Activated naive CD8-positive, alpha-beta T cell treated with anti-CD3 and anti-CD28 coated beads, Interleukin-2, amount 10 ng/mL, durations not matched to agents 7 days and 5 days (primary cell): ENCODE measurements at regions not wholly inside any gene's neighbourhood (a gene's known extent, or its start where the extent isn't known, plus 50 kb on each side); places are given as distances from the start of the nearest gene placed in this dataset.

Source experiments
- ATAC-seq: fragments of 150-1000 bp; cut with Tn5 transposase; one replicate; pipeline ENCODE4 v1.10.0; 2021; ENCODE audit warnings: low read depth, moderate library complexity
- POLR2A ChIA-PET: fragments of 350-600 bp; sonication (Branson Sonifier 250); formaldehyde crosslinking; loops from one replicate; lab custom pipeline; 2021; ENCODE audit warnings: antibody characterized with exemption; lab: Charles Lee
- DNase-seq: peaks from one replicate; pipeline ENCODE4 v3.0.0; 2021
- H3K27ac Mint-ChIP-seq: one replicate; pipeline ENCODE4 v1.8.0; 2022; ENCODE audit warnings: mild to moderate bottlenecking, mixed read lengths
- H3K27me3 Mint-ChIP-seq: one replicate; pipeline ENCODE4 v1.8.0; 2022; ENCODE audit warnings: mild to moderate bottlenecking, moderate library complexity, mixed read lengths
- H3K36me3 Mint-ChIP-seq: one replicate; pipeline ENCODE4 v1.8.0; 2021; ENCODE audit warnings: mild to moderate bottlenecking, mixed read lengths
- H3K4me1 Mint-ChIP-seq: one replicate; pipeline ENCODE4 v1.8.0; 2021; ENCODE audit warnings: mixed read lengths
- H3K4me3 Mint-ChIP-seq: one replicate; pipeline ENCODE4 v1.8.0; 2022; ENCODE audit warnings: mild to moderate bottlenecking, moderate library complexity, mixed read lengths
- H3K9me3 Mint-ChIP-seq: one replicate; pipeline ENCODE4 v1.8.0; 2021; ENCODE audit warnings: mixed read lengths

DNA sequence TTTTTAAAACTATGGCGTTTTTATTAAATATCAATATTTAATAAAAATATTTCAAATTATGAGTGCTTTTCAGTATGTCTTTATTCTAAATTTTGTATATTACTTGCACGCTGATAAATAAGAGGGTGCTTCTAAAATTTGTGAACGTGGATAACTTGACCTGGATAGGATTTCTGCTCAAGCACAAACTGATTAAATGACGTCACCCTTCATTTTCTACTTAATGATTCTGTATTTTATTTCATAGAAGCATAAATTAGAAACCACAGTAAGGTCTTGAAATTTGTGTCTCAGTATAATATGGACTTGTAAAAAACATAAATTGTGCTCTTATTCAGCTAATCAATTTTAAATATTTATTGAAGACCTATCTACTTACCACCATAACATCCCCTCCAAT is 903.7 kb downstream of the ROBO2 start:
- POLR2A ChIA-PET: no interaction called here
- no peaks in the 10 kb centered on the region for H3K4me1 Mint-ChIP-seq
- H3K27me3 Mint-ChIP-seq: no peaks in the 10 kb centered on the region
- H3K36me3 Mint-ChIP-seq: no peaks in the 10 kb centered on the region
- no peak for DNase-seq
- H3K27ac Mint-ChIP-seq: no peak overlapping the region
- H3K4me3 Mint-ChIP-seq: no peak overlapping the region
- no peak for ATAC-seq
- peaks cover 1% of the 10 kb centered on the region for H3K9me3 Mint-ChIP-seq

DNA sequence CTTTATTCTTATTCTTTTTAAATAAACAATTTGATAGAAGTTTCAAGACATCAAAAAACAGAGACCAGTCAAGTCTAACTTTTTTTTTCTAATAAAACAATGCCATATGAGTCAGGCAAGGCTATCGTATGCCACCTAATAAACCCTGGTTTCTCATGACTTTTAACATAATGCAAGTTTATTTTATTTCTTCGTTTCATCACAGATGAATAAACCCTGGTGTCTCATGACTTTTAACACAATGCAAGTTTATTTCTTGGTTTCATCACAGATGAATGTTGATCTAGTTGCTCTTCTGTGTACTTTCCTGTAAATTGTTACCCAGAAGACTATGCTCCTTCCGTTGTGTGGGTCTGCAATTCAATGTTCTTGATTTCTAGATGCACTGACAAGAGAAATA is 905.4 kb downstream of the ROBO2 start:
- peaks cover 4% of the 10 kb centered on the region for H3K9me3 Mint-ChIP-seq
- POLR2A ChIA-PET: no interaction called here

DNA sequence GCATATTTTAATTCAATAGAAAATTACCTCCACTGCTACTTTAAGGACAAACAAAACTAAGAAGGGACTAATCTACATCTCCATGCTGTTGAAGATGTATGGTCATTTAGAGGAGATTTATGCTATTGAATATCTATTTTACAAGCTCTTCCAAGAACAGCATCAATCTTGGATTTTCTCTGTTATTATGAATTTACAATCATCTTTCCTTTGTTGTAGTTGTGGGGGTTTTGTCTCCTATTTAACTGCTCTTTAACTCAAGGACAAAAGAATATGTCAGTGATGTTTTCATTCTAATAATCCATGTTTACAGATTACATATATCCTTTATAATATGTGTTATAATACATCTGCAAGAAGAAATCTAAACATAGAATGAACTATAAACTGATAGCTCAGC is 907.8 kb downstream of the ROBO2 start:
- no peak overlapping the region for H3K4me3 Mint-ChIP-seq
- no peaks in the 10 kb centered on the region for H3K36me3 Mint-ChIP-seq
- no peak overlapping the region for H3K27ac Mint-ChIP-seq
- POLR2A ChIA-PET: no interaction called here
- H3K27me3 Mint-ChIP-seq: no peaks in the 10 kb centered on the region
- H3K9me3 Mint-ChIP-seq: peaks cover 4% of the 10 kb centered on the region
- no peaks in the 10 kb centered on the region for H3K4me1 Mint-ChIP-seq
- DNase-seq: no peak
- no peak for ATAC-seq

More for the DNA sequence above, 905.4 kb downstream of the ROBO2 start:
- Mint-ChIP-seq H3K36me3 (no peaks in the 10 kb centered on the region), H3K4me3 (no peak overlapping the region), H3K4me1 (no peaks in the 10 kb centered on the region), H3K27ac (no peak overlapping the region), H3K27me3 (no peaks in the 10 kb centered on the region)
- ATAC-seq (no peak), DNase-seq (no peak)

DNA sequence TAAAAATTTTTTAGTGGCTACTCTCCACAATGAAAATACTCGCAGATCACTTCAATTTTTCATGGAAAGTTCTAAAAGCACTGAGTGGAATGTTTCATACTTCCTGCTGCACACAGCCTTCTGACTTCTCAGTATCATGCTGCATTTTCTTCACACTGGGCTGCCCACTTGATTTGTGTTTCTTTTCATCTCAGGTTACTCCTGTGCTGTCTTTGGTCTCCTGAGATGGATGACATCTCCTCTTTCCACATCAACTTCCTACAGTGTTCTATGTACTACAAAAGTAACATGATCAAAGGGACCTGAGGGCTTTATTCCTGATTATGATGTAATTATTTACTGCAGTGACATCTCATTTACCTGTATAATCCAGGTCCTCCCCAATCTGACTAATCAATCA is 927.7 kb downstream of the ROBO2 start:
- no peak overlapping the region for H3K4me3 Mint-ChIP-seq
- H3K9me3 Mint-ChIP-seq: peaks cover 4% of the 10 kb centered on the region
- H3K27me3 Mint-ChIP-seq: no peaks in the 10 kb centered on the region
- no peaks in the 10 kb centered on the region for H3K4me1 Mint-ChIP-seq
- POLR2A ChIA-PET: no interaction called here
- DNase-seq (no peak), ATAC-seq (no peak)
- no peaks in the 10 kb centered on the region for H3K36me3 Mint-ChIP-seq
- no peak overlapping the region for H3K27ac Mint-ChIP-seq

DNA sequence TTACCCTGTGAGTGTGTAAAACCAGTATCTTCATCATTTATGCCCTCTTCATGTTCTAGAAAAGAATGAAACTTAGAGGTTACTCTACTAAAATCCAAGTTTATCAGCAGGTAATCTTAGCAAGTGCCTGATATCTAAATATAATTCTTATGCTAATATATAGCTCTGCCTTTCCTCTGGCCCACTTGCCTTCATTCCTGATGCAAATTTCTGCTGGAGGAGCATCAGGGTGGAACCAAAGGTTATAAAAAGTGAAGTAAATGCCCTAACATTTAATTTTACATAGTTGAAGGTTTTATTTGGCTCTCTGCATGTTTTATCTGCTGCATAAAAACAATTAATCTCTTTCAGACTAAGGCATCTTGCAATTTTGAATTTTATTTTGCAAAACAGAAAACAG is 936.2 kb downstream of the ROBO2 start:
- Mint-ChIP-seq H3K36me3 (no peaks in the 10 kb centered on the region), H3K27ac (no peak overlapping the region), H3K27me3 (no peaks in the 10 kb centered on the region), H3K4me1 (no peaks in the 10 kb centered on the region), H3K9me3 (peaks cover 2% of the 10 kb centered on the region), H3K4me3 (no peak overlapping the region)
- POLR2A ChIA-PET: no interaction called here
- DNase-seq: no peak
- no peak for ATAC-seq

DNA sequence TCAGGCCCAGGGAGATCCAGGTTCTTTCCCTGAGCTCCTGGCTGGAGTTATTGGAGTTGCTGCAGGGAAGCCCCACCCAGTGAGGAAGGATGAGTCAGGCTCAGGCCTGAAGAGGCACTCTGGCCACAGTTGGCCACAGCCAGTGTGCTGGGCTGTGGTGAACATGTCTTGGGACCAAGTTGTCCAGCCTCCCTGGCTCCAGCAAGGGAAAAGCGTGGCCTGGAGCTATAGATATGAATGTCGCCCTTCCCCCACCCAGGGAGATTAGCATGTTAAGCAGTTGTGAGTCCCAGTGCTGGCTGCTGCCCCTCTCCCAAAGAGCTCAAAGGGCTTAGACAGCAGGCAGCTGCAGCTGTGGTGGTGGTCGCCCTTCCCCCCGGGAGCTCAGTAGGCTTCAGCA is 963.2 kb downstream of the ROBO2 start:
- Mint-ChIP-seq H3K36me3 (no peaks in the 10 kb centered on the region), H3K27ac (no peak overlapping the region), H3K4me1 (no peaks in the 10 kb centered on the region), H3K27me3 (no peaks in the 10 kb centered on the region), H3K9me3 (peaks cover 9% of the 10 kb centered on the region), H3K4me3 (no peak overlapping the region)
- DNase-seq (no peak), ATAC-seq (no peak)
- POLR2A ChIA-PET: no interaction called here

DNA sequence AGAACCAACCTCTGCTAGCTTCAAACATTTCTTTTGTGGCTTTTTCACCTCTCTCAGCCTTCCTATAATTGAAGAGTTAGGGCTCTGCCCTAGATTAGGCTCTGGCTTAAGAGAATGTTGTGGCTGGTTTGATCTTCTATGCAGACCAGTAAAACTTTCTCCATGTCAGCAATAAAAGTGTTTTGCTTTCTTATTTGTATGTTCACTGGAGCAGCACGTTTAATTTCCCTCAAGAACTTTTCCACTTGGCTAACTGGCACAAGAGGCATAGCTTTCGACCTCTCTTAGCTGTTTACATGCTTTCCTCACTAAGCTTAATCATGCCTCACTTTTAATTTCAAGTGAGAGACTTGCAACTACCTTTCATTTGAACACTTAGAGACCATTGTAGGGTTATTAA is 964.7 kb downstream of the ROBO2 start:
- Mint-ChIP-seq H3K36me3 (no peaks in the 10 kb centered on the region), H3K9me3 (peaks cover 11% of the 10 kb centered on the region), H3K27ac (no peak overlapping the region), H3K27me3 (no peaks in the 10 kb centered on the region), H3K4me3 (no peak overlapping the region), H3K4me1 (no peaks in the 10 kb centered on the region)
- ATAC-seq (no peak), DNase-seq (no peak)
- POLR2A ChIA-PET: no interaction called here

DNA sequence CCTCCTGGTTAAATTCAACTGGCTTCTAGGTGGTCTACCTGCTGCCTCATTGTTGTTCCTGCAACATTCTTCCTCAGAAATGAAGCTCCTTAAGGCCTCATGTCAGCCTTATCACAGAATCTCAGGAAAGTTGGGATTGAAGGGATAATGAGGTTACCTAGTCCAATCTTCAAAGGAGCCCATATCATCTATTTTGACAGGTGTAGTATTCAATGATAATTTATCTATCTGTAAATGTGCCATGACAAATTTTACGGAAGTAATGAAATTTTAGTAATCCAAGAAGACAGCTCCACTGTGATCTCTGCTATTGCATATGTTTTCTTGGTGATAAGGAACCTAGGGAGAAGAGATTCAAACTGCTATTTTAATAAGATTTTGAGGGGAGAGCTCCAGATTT is 973.8 kb downstream of the ROBO2 start:
- H3K27me3 Mint-ChIP-seq: no peaks in the 10 kb centered on the region
- H3K9me3 Mint-ChIP-seq: peaks cover 7% of the 10 kb centered on the region
- POLR2A ChIA-PET: no interaction called here
- no peak overlapping the region for H3K4me3 Mint-ChIP-seq
- H3K27ac Mint-ChIP-seq: no peak overlapping the region
- ATAC-seq (no peak), DNase-seq (no peak)
- H3K36me3 Mint-ChIP-seq: no peaks in the 10 kb centered on the region
- H3K4me1 Mint-ChIP-seq: no peaks in the 10 kb centered on the region

DNA sequence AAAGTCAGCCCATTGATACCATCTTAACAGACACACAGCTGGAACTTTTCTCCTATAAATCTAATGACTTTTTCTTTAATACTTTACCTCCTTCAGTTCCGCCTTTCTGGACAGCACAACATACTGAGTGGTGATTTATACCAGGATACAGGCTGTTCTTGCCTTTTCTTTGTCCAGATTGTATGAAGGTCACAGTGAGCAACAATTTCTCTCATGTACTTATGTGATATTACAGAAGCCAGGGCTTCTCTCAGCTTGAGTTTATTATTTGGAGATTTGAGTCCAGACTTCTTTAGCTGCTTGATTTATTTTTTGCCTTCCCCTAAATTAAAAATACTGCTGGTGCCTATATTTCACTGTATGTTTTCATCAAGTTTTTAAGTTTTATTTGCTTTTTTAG is 976.0 kb downstream of the ROBO2 start:
- peaks cover 7% of the 10 kb centered on the region for H3K9me3 Mint-ChIP-seq
- no peak overlapping the region for H3K27ac Mint-ChIP-seq
- ATAC-seq: no peak
- no peaks in the 10 kb centered on the region for H3K36me3 Mint-ChIP-seq
- no peak overlapping the region for H3K4me3 Mint-ChIP-seq
- no peaks in the 10 kb centered on the region for H3K4me1 Mint-ChIP-seq
- POLR2A ChIA-PET: no interaction called here
- no peak for DNase-seq
- H3K27me3 Mint-ChIP-seq: no peaks in the 10 kb centered on the region

DNA sequence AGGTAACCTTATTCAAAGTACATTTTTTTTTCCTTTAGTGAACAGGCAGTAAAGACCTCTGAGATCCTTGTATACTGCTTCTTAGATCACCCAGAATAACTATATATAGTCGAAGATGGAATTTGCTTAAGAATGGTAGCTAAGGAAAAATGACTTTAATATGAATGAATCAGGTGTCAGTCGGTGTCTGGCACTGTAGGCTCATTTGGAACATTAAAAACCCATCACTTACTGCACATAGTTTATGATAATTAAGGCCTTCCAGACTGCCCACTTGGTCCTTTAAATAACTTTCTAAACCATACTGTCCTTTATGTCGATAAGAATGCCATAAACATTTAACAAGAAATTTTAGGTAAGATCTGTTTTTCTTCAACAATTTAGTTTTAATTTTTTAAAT is 981.8 kb downstream of the ROBO2 start:
- H3K4me3 Mint-ChIP-seq: no peak overlapping the region
- H3K4me1 Mint-ChIP-seq: no peaks in the 10 kb centered on the region
- H3K27ac Mint-ChIP-seq: no peak overlapping the region
- peaks cover 2% of the 10 kb centered on the region for H3K9me3 Mint-ChIP-seq
- POLR2A ChIA-PET: no interaction called here
- DNase-seq (no peak), ATAC-seq (no peak)
- H3K27me3 Mint-ChIP-seq: no peaks in the 10 kb centered on the region
- no peaks in the 10 kb centered on the region for H3K36me3 Mint-ChIP-seq

DNA sequence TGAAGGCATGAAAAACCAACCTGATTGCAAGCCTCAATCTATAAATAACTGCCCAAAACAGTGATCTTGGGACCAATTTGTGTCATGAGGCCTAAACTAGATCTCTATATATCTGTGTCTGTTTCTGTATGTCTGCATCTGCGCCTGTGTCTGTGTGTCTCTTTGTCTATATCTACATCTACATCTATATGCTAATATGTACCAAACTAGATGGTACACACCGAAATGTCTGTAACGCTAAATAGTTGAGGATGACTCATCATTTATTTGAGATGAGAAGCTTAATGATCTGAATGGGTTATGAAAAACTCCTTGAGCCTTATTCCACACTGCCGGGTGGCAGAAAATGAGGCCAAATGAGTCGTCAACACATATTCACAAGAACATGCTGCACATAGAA is 982.3 kb downstream of the ROBO2 start:
- Mint-ChIP-seq H3K4me3 (no peak overlapping the region), H3K27me3 (no peaks in the 10 kb centered on the region), H3K36me3 (no peaks in the 10 kb centered on the region), H3K27ac (no peak overlapping the region), H3K4me1 (no peaks in the 10 kb centered on the region), H3K9me3 (peaks cover 2% of the 10 kb centered on the region)
- POLR2A ChIA-PET: no interaction called here
- no peak for DNase-seq
- ATAC-seq: no peak

DNA sequence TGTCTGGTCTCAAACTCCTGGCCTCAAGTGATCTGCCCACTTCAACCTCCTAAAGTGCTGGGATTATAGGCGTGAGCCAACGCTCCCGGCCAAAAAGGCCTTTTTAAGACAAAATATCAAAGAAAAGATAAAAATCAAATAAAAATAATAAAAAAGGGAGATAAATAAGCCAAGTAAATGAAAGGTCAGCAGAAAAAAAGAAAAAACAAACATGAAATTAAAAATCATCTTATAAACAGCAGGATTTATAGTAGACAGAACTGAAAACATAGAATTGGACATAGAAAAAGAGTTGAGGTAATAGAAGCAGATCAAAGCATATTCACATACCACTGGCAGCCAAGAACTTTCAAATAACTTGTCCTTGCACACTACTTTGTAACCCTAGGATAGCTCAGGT is 983.4 kb downstream of the ROBO2 start:
- DNase-seq (no peak), ATAC-seq (no peak)
- Mint-ChIP-seq H3K27ac (no peak overlapping the region), H3K4me3 (no peak overlapping the region), H3K27me3 (no peaks in the 10 kb centered on the region), H3K9me3 (peaks cover 2% of the 10 kb centered on the region), H3K36me3 (no peaks in the 10 kb centered on the region), H3K4me1 (no peaks in the 10 kb centered on the region)
- POLR2A ChIA-PET: no interaction called here

DNA sequence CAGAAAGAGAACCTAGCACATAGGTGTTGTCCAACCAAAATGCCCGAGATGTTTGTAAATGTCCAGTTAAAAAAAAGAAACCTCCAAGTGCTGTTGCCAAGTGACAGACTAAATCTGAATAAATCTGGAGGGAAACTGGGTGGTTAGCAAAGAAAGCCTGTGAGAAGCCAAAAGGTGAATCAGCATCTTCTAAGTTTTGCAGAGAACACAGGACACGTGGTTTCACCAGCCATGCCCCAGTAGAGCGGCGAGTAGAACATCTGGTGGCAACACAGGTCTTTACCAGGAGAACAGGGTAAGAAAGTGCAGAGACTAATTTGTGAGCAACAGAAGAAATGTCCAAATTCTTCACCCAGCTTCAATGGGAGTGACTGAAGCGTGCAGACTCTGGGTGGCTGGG is 986.0 kb downstream of the ROBO2 start:
- Mint-ChIP-seq H3K27ac (no peak overlapping the region), H3K27me3 (no peaks in the 10 kb centered on the region), H3K36me3 (no peaks in the 10 kb centered on the region), H3K9me3 (no peaks in the 10 kb centered on the region), H3K4me3 (no peak overlapping the region), H3K4me1 (no peaks in the 10 kb centered on the region)
- no peak for ATAC-seq
- POLR2A ChIA-PET: no interaction called here
- no peak for DNase-seq

DNA sequence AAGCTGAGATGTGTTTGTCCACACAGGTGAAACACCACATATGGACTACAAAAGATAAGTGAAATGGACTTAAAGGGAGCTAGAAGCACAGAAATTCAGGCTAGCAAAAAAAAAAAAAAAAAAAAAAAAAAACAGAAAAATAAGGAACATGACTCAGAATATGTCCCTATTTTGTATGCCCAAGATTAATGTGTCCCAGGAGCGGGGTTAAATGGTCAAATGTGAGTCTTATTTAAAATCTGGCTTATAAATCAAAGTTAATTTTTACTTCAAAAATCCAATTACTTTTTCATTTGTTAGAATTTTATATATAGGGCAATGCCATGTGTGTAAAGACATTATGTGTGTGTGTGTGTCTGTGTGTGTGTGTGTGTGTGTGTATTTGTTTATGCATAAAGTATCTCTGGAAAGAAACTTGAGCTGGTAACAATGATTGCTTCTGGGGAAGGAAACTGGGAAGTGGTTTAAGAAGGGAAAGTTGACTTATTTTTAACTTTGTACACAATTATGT is 986.5 kb downstream of the ROBO2 start:
- no peak for DNase-seq
- Mint-ChIP-seq H3K36me3 (no peaks in the 10 kb centered on the region), H3K27ac (no peak overlapping the region), H3K4me1 (no peaks in the 10 kb centered on the region), H3K4me3 (no peak overlapping the region), H3K9me3 (no peaks in the 10 kb centered on the region), H3K27me3 (no peaks in the 10 kb centered on the region)
- no peak for ATAC-seq
- POLR2A ChIA-PET: no interaction called here

DNA sequence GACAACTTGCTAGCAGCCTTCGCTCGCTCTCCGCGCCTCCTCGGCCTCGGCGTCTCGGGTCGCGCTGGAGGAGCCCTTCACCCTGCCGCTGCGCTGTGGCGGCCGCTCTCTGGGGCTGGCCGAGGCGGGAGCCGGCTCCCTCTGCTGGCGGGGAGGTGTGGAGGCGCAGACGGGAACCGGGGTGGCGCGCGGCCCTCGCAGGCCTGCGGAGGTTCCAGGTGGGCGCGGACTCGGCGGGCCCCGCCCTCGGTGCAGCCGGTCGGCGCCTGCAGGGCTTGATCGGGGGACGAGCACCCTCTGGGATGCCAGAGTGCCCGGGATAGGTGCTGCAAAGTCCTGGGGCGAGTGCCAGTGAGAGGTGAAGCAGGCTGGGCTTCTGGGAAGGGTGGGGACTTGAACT is 989.9 kb downstream of the ROBO2 start:
- POLR2A ChIA-PET: no interaction called here
- Mint-ChIP-seq H3K27me3 (no peaks in the 10 kb centered on the region), H3K27ac (no peak overlapping the region), H3K36me3 (no peaks in the 10 kb centered on the region), H3K9me3 (no peaks in the 10 kb centered on the region), H3K4me1 (no peaks in the 10 kb centered on the region), H3K4me3 (no peak overlapping the region)
- no peak for ATAC-seq
- DNase-seq: no peak
